GM23338 (cell line): ENCODE measurements at regions not wholly inside any gene's neighbourhood (a gene's known extent, or its start where the extent isn't known, plus 50 kb on each side); places are given as distances from the start of the nearest gene placed in this dataset.

ENCODE experiments used
- CREB1 ChIP-seq: fragments of 250-450 bp; sonication (Bioruptor Pico); IDR thresholded peaks from 2 replicates; pipeline ENCODE4 v1.5.0; 2020; ENCODE audit warnings: low read depth, mild to moderate bottlenecking, moderate library complexity
- EZH2 ChIP-seq: fragments of 200-600 bp; sonication (generic); IDR thresholded peaks from one replicate; pipeline ENCODE4 v1.8.0; 2017; ENCODE audit warnings: antibody characterized with exemption, mild to moderate bottlenecking, low read depth; ENCODE audit not compliant: unreplicated experiment
- EZH2phosphoT487 ChIP-seq: fragments of 200-600 bp; sonication (generic); IDR thresholded peaks from one replicate; pipeline ENCODE4 v1.8.1; 2018; ENCODE audit warnings: antibody characterized with exemption; ENCODE audit not compliant: unreplicated experiment
- JUNB ChIP-seq: IDR thresholded peaks from one replicate; pipeline ENCODE4 v1.6.1; 2016; ENCODE audit warnings: antibody characterized with exemption; ENCODE audit not compliant: unreplicated experiment
- NANOG ChIP-seq: IDR thresholded peaks from 2 replicates; pipeline ENCODE4 v1.6.1; 2016; ENCODE audit warnings: antibody characterized with exemption, borderline replicate concordance
- POLR2AphosphoS5 ChIP-seq: IDR thresholded peaks from 2 replicates; pipeline ENCODE4 v1.6.1; 2016; ENCODE audit warnings: antibody characterized with exemption, low read depth
- STAT1 ChIP-seq: IDR thresholded peaks from one replicate; pipeline ENCODE4 v1.6.1; 2016; ENCODE audit warnings: antibody characterized with exemption; ENCODE audit not compliant: unreplicated experiment
- ZNF114 ChIP-seq: fragments of 250-450 bp; sonication (Bioruptor Pico); IDR thresholded peaks from 2 replicates; pipeline ENCODE4 v1.5.0; 2020; ENCODE audit warnings: mild to moderate bottlenecking, moderate library complexity
- ZNF331 ChIP-seq: fragments of 250-450 bp; sonication (Bioruptor Pico); IDR thresholded peaks from 2 replicates; pipeline ENCODE4 v1.5.0; 2020; ENCODE audit warnings: low read depth, mild to moderate bottlenecking, moderate library complexity
- TF ChIP-seq, protein P1 (sequence below), 2 experiments: fragments of 200-600 bp in 1 of 2; sonication (generic) in 1 of 2; conservative IDR thresholded peaks; 2 replicates each; pipeline versions ENCODE4 v1.5.1 to v1.6.1; 2016 to 2017; ENCODE audit warnings: antibody characterized with exemption in 2 of 2, low read depth in 2 of 2, mild to moderate bottlenecking in 2 of 2, moderate library complexity in 1 of 2
- TF ChIP-seq, protein P2 (sequence below): IDR thresholded peaks from one replicate; pipeline ENCODE4 v1.6.1; 2018; ENCODE audit warnings: antibody characterized with exemption; ENCODE audit not compliant: unreplicated experiment
- TF ChIP-seq, protein P3 (sequence below): IDR thresholded peaks from 2 replicates; pipeline ENCODE4 v1.6.1; 2016; ENCODE audit warnings: antibody characterized with exemption
- TF ChIP-seq, protein P4 (sequence below): fragments of 250-450 bp; sonication (Bioruptor Pico); IDR thresholded peaks from 2 replicates; pipeline ENCODE4 v1.5.0; 2020; ENCODE audit warnings: mild to moderate bottlenecking, moderate library complexity

DNA sequence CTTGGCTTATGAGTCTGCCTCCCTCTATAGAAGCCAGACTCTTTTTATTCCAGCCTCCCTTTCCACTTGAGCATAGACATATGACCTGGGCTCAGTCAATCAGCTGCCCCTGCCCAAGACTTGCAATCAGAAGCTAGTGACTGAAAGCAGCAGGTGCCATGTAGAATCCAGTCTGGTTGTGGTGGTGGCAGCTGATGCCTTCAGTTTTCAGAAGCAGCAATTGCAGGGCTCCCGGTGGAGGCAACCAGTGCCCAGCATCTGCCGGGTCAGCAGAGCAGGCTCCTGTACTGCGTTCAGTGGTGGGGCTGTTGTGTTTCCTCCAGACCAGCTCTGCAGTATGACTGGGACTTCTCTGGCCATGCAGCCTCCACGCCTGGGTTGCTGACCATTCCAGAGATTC lies 53.9 kb upstream of the PALM2AKAP2 start:
- TF ChIP-seq EZH2phosphoT487 (no peak), EZH2 (no peak), ZNF114 (CRISPR knock-in tag) (no peak), POLR2AphosphoS5 (no peak), STAT1 (no peak), NANOG (no peak), JUNB (no peak), CREB1 (CRISPR knock-in tag) (no peak), ZNF331 (no peak)
- TF ChIP-seq, protein P1, sequence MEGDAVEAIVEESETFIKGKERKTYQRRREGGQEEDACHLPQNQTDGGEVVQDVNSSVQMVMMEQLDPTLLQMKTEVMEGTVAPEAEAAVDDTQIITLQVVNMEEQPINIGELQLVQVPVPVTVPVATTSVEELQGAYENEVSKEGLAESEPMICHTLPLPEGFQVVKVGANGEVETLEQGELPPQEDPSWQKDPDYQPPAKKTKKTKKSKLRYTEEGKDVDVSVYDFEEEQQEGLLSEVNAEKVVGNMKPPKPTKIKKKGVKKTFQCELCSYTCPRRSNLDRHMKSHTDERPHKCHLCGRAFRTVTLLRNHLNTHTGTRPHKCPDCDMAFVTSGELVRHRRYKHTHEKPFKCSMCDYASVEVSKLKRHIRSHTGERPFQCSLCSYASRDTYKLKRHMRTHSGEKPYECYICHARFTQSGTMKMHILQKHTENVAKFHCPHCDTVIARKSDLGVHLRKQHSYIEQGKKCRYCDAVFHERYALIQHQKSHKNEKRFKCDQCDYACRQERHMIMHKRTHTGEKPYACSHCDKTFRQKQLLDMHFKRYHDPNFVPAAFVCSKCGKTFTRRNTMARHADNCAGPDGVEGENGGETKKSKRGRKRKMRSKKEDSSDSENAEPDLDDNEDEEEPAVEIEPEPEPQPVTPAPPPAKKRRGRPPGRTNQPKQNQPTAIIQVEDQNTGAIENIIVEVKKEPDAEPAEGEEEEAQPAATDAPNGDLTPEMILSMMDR (conservative IDR thresholded peaks at IDR 0.05; ENCODE audit: low read depth in 2 of 2) = no peak
- TF ChIP-seq, protein P2, sequence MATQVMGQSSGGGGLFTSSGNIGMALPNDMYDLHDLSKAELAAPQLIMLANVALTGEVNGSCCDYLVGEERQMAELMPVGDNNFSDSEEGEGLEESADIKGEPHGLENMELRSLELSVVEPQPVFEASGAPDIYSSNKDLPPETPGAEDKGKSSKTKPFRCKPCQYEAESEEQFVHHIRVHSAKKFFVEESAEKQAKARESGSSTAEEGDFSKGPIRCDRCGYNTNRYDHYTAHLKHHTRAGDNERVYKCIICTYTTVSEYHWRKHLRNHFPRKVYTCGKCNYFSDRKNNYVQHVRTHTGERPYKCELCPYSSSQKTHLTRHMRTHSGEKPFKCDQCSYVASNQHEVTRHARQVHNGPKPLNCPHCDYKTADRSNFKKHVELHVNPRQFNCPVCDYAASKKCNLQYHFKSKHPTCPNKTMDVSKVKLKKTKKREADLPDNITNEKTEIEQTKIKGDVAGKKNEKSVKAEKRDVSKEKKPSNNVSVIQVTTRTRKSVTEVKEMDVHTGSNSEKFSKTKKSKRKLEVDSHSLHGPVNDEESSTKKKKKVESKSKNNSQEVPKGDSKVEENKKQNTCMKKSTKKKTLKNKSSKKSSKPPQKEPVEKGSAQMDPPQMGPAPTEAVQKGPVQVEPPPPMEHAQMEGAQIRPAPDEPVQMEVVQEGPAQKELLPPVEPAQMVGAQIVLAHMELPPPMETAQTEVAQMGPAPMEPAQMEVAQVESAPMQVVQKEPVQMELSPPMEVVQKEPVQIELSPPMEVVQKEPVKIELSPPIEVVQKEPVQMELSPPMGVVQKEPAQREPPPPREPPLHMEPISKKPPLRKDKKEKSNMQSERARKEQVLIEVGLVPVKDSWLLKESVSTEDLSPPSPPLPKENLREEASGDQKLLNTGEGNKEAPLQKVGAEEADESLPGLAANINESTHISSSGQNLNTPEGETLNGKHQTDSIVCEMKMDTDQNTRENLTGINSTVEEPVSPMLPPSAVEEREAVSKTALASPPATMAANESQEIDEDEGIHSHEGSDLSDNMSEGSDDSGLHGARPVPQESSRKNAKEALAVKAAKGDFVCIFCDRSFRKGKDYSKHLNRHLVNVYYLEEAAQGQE = no peak
- TF ChIP-seq, protein P3, sequence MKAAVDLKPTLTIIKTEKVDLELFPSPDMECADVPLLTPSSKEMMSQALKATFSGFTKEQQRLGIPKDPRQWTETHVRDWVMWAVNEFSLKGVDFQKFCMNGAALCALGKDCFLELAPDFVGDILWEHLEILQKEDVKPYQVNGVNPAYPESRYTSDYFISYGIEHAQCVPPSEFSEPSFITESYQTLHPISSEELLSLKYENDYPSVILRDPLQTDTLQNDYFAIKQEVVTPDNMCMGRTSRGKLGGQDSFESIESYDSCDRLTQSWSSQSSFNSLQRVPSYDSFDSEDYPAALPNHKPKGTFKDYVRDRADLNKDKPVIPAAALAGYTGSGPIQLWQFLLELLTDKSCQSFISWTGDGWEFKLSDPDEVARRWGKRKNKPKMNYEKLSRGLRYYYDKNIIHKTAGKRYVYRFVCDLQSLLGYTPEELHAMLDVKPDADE = no peak
- TF ChIP-seq, protein P4, sequence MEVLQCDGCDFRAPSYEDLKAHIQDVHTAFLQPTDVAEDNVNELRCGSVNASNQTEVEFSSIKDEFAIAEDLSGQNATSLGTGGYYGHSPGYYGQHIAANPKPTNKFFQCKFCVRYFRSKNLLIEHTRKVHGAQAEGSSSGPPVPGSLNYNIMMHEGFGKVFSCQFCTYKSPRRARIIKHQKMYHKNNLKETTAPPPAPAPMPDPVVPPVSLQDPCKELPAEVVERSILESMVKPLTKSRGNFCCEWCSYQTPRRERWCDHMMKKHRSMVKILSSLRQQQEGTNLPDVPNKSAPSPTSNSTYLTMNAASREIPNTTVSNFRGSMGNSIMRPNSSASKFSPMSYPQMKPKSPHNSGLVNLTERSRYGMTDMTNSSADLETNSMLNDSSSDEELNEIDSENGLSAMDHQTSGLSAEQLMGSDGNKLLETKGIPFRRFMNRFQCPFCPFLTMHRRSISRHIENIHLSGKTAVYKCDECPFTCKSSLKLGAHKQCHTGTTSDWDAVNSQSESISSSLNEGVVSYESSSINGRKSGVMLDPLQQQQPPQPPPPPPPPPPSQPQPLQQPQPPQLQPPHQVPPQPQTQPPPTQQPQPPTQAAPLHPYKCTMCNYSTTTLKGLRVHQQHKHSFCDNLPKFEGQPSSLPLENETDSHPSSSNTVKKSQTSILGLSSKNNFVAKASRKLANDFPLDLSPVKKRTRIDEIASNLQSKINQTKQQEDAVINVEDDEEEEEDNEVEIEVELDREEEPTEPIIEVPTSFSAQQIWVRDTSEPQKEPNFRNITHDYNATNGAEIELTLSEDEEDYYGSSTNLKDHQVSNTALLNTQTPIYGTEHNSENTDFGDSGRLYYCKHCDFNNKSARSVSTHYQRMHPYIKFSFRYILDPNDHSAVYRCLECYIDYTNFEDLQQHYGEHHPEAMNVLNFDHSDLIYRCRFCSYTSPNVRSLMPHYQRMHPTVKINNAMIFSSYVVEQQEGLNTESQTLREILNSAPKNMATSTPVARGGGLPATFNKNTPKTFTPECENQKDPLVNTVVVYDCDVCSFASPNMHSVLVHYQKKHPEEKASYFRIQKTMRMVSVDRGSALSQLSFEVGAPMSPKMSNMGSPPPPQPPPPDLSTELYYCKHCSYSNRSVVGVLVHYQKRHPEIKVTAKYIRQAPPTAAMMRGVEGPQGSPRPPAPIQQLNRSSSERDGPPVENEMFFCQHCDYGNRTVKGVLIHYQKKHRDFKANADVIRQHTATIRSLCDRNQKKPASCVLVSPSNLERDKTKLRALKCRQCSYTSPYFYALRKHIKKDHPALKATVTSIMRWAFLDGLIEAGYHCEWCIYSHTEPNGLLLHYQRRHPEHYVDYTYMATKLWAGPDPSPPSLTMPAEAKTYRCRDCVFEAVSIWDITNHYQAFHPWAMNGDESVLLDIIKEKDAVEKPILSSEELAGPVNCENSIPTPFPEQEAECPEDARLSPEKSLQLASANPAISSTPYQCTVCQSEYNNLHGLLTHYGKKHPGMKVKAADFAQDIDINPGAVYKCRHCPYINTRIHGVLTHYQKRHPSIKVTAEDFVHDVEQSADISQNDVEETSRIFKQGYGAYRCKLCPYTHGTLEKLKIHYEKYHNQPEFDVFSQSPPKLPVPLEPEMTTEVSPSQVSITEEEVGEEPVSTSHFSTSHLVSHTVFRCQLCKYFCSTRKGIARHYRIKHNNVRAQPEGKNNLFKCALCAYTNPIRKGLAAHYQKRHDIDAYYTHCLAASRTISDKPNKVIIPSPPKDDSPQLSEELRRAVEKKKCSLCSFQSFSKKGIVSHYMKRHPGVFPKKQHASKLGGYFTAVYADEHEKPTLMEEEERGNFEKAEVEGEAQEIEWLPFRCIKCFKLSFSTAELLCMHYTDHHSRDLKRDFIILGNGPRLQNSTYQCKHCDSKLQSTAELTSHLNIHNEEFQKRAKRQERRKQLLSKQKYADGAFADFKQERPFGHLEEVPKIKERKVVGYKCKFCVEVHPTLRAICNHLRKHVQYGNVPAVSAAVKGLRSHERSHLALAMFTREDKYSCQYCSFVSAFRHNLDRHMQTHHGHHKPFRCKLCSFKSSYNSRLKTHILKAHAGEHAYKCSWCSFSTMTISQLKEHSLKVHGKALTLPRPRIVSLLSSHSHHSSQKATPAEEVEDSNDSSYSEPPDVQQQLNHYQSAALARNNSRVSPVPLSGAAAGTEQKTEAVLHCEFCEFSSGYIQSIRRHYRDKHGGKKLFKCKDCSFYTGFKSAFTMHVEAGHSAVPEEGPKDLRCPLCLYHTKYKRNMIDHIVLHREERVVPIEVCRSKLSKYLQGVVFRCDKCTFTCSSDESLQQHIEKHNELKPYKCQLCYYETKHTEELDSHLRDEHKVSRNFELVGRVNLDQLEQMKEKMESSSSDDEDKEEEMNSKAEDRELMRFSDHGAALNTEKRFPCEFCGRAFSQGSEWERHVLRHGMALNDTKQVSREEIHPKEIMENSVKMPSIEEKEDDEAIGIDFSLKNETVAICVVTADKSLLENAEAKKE (CRISPR knock-in tag) = no peak
